ENCODE measurements at regions not wholly inside any gene's neighbourhood (a gene's known extent, or its start where the extent isn't known, plus 50 kb on each side); places are given as distances from the start of the nearest gene placed in this dataset.
"Not testable (repeated sequence)": the region's sequence is repeated elsewhere in the genome, so short reads cannot be mapped to it uniquely, and the experiment has no call there.

- Histone ChIP-seq H3K9ac (ENCODE audit: low read length) (no peak overlapping the region), H4K20me1 (ENCODE audit: insufficient read depth, low read length) (no peaks in the 10 kb centered on the region), H3K4me3 (ENCODE audit: low read length) (no peak overlapping the region), H3K9me3 (replicated peaks; ENCODE audit: insufficient read depth, low read length) (no peaks in the 10 kb centered on the region), H3K79me2 (ENCODE audit: low read length) (no peaks in the 10 kb centered on the region), H3K27me3 (replicated peaks; ENCODE audit: insufficient read depth, low read length) (no peaks in the 10 kb centered on the region), H3K27ac (ENCODE audit: low read length) (no peak overlapping the region), H2AFZ (ENCODE audit: low read length) (no peak overlapping the region), H3K36me3 (replicated peaks; ENCODE audit: insufficient read depth, low read length) (no peaks in the 10 kb centered on the region), H3K4me1 (ENCODE audit: low read length) (no peaks in the 10 kb centered on the region), H3F3A (ENCODE audit: insufficient read depth, low read length) (no peaks in the 10 kb centered on the region), H3K9me2 (replicated peaks; ENCODE audit: insufficient read depth, low read length) (no peaks in the 10 kb centered on the region), H3K4me2 (ENCODE audit: low read depth, low read length) (no peak overlapping the region)
- TF ChIP-seq EZH2 (optimal IDR thresholded peaks at IDR 0.05; ENCODE audit: low read depth, low read length) (no peak), EZH2phosphoT487 (IDR thresholded peaks at IDR 0.05; ENCODE audit: low read length) (no peak), CTCF (IDR thresholded peaks at IDR 0.05; ENCODE audit: low read length) (no peak)
- DNase-seq: no peak
Observed at GRCh38 chr9:65459756-65460320, 174.8 kb upstream of the FOXD4L5 start.

- Histone ChIP-seq H3K4me3 (ENCODE audit: low read length) (no peak overlapping the region), H3K27me3 (replicated peaks; ENCODE audit: insufficient read depth, low read length) (no peaks in the 10 kb centered on the region), H3K27ac (ENCODE audit: low read length) (no peak overlapping the region), H3K79me2 (ENCODE audit: low read length) (no peaks in the 10 kb centered on the region), H3K9ac (ENCODE audit: low read length) (no peak overlapping the region), H3F3A (ENCODE audit: insufficient read depth, low read length) (no peaks in the 10 kb centered on the region), H2AFZ (ENCODE audit: low read length) (no peak overlapping the region), H4K20me1 (ENCODE audit: insufficient read depth, low read length) (no peaks in the 10 kb centered on the region), H3K4me1 (ENCODE audit: low read length) (no peaks in the 10 kb centered on the region), H3K4me2 (ENCODE audit: low read depth, low read length) (no peak overlapping the region), H3K9me2 (replicated peaks; ENCODE audit: insufficient read depth, low read length) (no peaks in the 10 kb centered on the region), H3K9me3 (replicated peaks; ENCODE audit: insufficient read depth, low read length) (no peaks in the 10 kb centered on the region), H3K36me3 (replicated peaks; ENCODE audit: insufficient read depth, low read length) (no peaks in the 10 kb centered on the region)
- no peak for TF ChIP-seq EZH2 (optimal IDR thresholded peaks at IDR 0.05; ENCODE audit: low read depth, low read length)
- no peak for TF ChIP-seq EZH2phosphoT487 (IDR thresholded peaks at IDR 0.05; ENCODE audit: low read length)
- TF ChIP-seq CTCF (IDR thresholded peaks at IDR 0.05; ENCODE audit: low read length): no peak
- no peak for DNase-seq
Observed at GRCh38 chr9:65458992-65459391, 174.0 kb upstream of the FOXD4L5 start.

GRCh38 chr9:65458465-65458864, 173.5 kb upstream of the FOXD4L5 start:
- Histone ChIP-seq H3K4me1 (ENCODE audit: low read length) (no peaks in the 10 kb centered on the region), H3K27ac (ENCODE audit: low read length) (no peak overlapping the region), H3K9me3 (replicated peaks; ENCODE audit: insufficient read depth, low read length) (no peaks in the 10 kb centered on the region), H3K27me3 (replicated peaks; ENCODE audit: insufficient read depth, low read length) (no peaks in the 10 kb centered on the region), H3K4me3 (ENCODE audit: low read length) (no peak overlapping the region), H3K4me2 (ENCODE audit: low read depth, low read length) (no peak overlapping the region), H3K9me2 (replicated peaks; ENCODE audit: insufficient read depth, low read length) (no peaks in the 10 kb centered on the region), H2AFZ (ENCODE audit: low read length) (no peak overlapping the region), H3K36me3 (replicated peaks; ENCODE audit: insufficient read depth, low read length) (no peaks in the 10 kb centered on the region), H3K9ac (ENCODE audit: low read length) (no peak overlapping the region), H3F3A (ENCODE audit: insufficient read depth, low read length) (no peaks in the 10 kb centered on the region), H3K79me2 (ENCODE audit: low read length) (no peaks in the 10 kb centered on the region), H4K20me1 (ENCODE audit: insufficient read depth, low read length) (no peaks in the 10 kb centered on the region)
- no peak for DNase-seq
- TF ChIP-seq EZH2 (optimal IDR thresholded peaks at IDR 0.05; ENCODE audit: low read depth, low read length) (no peak), CTCF (IDR thresholded peaks at IDR 0.05; ENCODE audit: low read length) (no peak)

- not testable (repeated sequence) for H3K79me2 ChIP-seq (ENCODE audit: low read length); H3K4me2 ChIP-seq (ENCODE audit: low read depth, low read length); H3K4me1 ChIP-seq (ENCODE audit: low read length); H3K9me3 ChIP-seq (replicated peaks; ENCODE audit: insufficient read depth, low read length); H3K27ac ChIP-seq (ENCODE audit: low read length); DNase-seq; H3K9me2 ChIP-seq (replicated peaks; ENCODE audit: insufficient read depth, low read length); H3F3A ChIP-seq (ENCODE audit: insufficient read depth, low read length); H3K9ac ChIP-seq (ENCODE audit: low read length); H3K4me3 ChIP-seq (ENCODE audit: low read length); H3K36me3 ChIP-seq (replicated peaks; ENCODE audit: insufficient read depth, low read length); H2AFZ ChIP-seq (ENCODE audit: low read length); H3K27me3 ChIP-seq (replicated peaks; ENCODE audit: insufficient read depth, low read length); H4K20me1 ChIP-seq (ENCODE audit: insufficient read depth, low read length)
Observed at GRCh38 chr9:65456991-65457390, 172.0 kb upstream of the FOXD4L5 start.

GRCh38 chr9:65455751-65456647, 171.0 kb upstream of the FOXD4L5 start:
- H3K4me2 ChIP-seq (ENCODE audit: low read depth, low read length); H3K4me3 ChIP-seq (ENCODE audit: low read length); H3K9ac ChIP-seq (ENCODE audit: low read length); H4K20me1 ChIP-seq (ENCODE audit: insufficient read depth, low read length); H3K9me2 ChIP-seq (replicated peaks; ENCODE audit: insufficient read depth, low read length); H3K36me3 ChIP-seq (replicated peaks; ENCODE audit: insufficient read depth, low read length); H3K27me3 ChIP-seq (replicated peaks; ENCODE audit: insufficient read depth, low read length); H3K79me2 ChIP-seq (ENCODE audit: low read length); H3K27ac ChIP-seq (ENCODE audit: low read length); H3K9me3 ChIP-seq (replicated peaks; ENCODE audit: insufficient read depth, low read length); DNase-seq; H3F3A ChIP-seq (ENCODE audit: insufficient read depth, low read length); H3K4me1 ChIP-seq (ENCODE audit: low read length); H2AFZ ChIP-seq (ENCODE audit: low read length): not testable (repeated sequence)

Data from MM.1S (cell line).